ENCODE measurements at regions not wholly inside any gene's neighbourhood (a gene's known extent, or its start where the extent isn't known, plus 50 kb on each side); places are given as distances from the start of the nearest gene placed in this dataset.

DNA sequence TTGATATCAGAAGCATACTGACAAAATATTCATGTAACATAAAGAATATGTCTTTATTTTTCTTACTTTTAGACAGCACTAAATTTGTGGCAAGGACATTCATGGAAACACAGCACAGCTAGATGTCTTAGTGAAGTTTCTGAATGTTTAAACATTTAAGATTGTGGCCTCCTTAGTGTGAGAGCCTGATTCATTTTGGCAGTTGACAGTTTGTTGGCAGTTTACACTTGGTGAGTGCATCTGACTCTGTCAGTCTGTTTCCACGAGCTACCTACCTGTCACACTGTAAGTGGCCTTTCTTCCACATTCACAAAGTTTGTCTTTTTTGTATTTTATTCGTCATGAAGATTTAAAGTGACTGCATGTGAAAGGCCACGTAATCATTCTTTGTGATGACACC lies 436.8 kb downstream of the TUSC1 start:
- TF ChIP-seq EP300 (IDR thresholded peaks at IDR 0.05; ENCODE audit: low read depth) = no peak
- TF ChIP-seq, protein P1, sequence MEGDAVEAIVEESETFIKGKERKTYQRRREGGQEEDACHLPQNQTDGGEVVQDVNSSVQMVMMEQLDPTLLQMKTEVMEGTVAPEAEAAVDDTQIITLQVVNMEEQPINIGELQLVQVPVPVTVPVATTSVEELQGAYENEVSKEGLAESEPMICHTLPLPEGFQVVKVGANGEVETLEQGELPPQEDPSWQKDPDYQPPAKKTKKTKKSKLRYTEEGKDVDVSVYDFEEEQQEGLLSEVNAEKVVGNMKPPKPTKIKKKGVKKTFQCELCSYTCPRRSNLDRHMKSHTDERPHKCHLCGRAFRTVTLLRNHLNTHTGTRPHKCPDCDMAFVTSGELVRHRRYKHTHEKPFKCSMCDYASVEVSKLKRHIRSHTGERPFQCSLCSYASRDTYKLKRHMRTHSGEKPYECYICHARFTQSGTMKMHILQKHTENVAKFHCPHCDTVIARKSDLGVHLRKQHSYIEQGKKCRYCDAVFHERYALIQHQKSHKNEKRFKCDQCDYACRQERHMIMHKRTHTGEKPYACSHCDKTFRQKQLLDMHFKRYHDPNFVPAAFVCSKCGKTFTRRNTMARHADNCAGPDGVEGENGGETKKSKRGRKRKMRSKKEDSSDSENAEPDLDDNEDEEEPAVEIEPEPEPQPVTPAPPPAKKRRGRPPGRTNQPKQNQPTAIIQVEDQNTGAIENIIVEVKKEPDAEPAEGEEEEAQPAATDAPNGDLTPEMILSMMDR (IDR thresholded peaks at IDR 0.05) = no peak
- TF ChIP-seq POLR2A (IDR thresholded peaks at IDR 0.05) = no peak
- no peak for TF ChIP-seq POLR2AphosphoS5 (IDR thresholded peaks at IDR 0.05)
- in situ Hi-C loops (cut with MboI; ENCODE audit: low pct_ligation_motif_present in 1 of 4, low pct_unique_long_range_greater_than_20kb in 1 of 4, low sequenced_read_pairs in 3 of 4) = no loop called here
- WGBS, 2 donors (ENCODE audit: low coverage in 1 of 2) = 54 to 59% methylated on average over 3 of the region's 3 CpGs

DNA sequence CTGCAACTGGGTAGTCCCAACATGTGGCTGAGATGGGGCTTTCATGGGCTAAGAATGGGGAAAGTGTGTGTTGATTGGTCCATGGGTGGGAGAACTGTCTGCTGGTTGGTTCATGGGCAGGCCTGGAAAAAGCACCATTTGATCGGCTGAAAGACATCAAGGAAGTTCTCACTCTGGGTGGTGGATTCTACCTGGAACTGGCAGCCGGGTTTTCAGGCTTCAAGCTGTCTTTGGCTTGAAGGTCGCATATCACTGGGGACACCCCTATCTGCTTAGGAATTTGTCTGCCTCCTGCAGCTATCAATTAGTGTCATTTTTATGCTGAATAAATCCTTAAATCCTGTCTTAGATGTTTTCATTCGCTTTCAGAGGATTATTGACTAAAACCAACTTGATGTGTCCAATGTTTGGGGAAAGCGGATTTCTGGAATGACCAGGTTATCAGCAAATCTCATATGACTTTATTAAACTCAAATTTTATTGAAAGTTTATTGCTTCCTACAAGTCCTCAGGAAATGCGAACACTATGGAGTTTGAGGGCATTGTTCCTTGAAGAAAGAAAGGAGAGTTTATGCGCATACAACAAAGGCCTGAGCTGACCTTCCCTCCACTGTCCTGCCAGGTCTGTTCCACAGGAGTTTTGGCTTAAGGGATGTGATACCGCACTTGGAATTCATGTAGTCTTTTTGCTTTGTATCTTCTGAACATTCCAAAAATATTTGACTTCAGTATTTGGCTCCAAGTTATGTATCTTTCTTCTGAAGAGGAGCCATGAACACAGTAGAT lies 451.1 kb downstream of the TUSC1 start:
- 80 to 86% methylated on average over 7 to 8 of the region's 8 CpGs for WGBS, 2 donors (ENCODE audit: low coverage in 1 of 2)
- Histone ChIP-seq H3K4me1 (no peaks in the 10 kb centered on the region), H3K36me3 (no peaks in the 10 kb centered on the region), H3K9me3 (no peaks in the 10 kb centered on the region), H3K27me3 (no peaks in the 10 kb centered on the region), H3K27ac (no peak overlapping the region), H3K4me3 (no peak overlapping the region)
- TF ChIP-seq, protein P1 (IDR thresholded peaks at IDR 0.05) = no peak
- no peak for TF ChIP-seq POLR2A (IDR thresholded peaks at IDR 0.05)
- no peak for TF ChIP-seq POLR2AphosphoS5 (IDR thresholded peaks at IDR 0.05)
- no peak for TF ChIP-seq EP300 (IDR thresholded peaks at IDR 0.05; ENCODE audit: low read depth)
- in situ Hi-C loops (cut with MboI; ENCODE audit: low pct_ligation_motif_present in 1 of 4, low pct_unique_long_range_greater_than_20kb in 1 of 4, low sequenced_read_pairs in 3 of 4) (no loop called here), intact Hi-C loops (cut with DNase I; ENCODE audit: low total_unique reads) (no loop called here)
- DNase-seq = no peak

More for the DNA sequence above, 436.8 kb downstream of the TUSC1 start:
- no peak overlapping the region for H3K4me3 ChIP-seq
- no peaks in the 10 kb centered on the region for H3K4me1 ChIP-seq
- H3K36me3 ChIP-seq = no peaks in the 10 kb centered on the region
- H3K9me3 ChIP-seq = no peaks in the 10 kb centered on the region
- no peak for DNase-seq
- intact Hi-C loops (cut with DNase I; ENCODE audit: low total_unique reads) = no loop called here
- H3K27ac ChIP-seq = no peak overlapping the region
- H3K27me3 ChIP-seq = no peaks in the 10 kb centered on the region

DNA sequence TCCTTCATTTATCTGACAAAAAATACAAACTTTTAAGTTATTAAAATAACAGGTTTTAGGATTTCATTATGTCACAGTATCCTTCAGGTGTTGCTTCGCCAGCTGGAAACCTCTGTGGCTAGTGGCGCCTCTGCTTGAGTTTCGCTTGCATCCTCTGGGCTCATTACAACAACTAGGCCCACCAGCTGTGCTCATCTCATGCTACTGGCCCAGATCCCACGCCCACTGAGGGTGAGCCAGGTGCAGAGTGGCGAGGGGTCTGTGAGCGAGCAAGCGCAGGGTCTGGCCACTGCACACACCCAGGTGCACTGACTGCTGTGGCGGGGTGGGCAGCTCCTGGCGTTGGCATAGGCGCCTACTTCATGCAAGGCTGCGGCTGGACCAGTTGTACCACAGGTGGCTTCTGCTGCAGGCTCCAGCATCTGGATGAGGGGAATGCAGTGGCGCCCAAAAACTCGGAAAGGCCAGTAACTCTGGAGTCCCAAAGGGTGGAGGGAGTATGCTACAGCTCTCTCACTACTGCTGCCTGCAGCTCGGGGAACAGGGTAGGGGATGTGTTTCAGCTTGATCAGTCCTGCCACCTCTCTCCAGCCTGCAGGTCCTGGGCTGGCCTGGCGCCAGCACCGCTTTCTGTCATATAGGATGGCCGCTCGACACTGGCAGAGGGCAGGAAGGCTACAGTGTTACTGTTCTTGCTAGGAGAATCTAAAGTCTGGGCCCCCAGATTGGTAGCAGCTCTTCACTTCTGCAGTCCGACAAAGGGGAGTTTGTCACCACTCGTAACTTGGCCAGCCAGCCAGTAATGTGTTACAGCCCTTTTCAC lies 452.1 kb downstream of the TUSC1 start:
- 84 to 89% methylated on average over 3 to 16 of the region's 20 CpGs for WGBS, 2 donors (ENCODE audit: low coverage in 1 of 2)
- no peaks in the 10 kb centered on the region for H3K9me3 ChIP-seq
- H3K36me3 ChIP-seq = no peaks in the 10 kb centered on the region
- H3K27ac ChIP-seq = no peak overlapping the region
- no peak overlapping the region for H3K4me3 ChIP-seq
- intact Hi-C loops (cut with DNase I; ENCODE audit: low total_unique reads) = no loop called here
- DNase-seq = no peak
- in situ Hi-C loops (cut with MboI; ENCODE audit: low pct_ligation_motif_present in 1 of 4, low pct_unique_long_range_greater_than_20kb in 1 of 4, low sequenced_read_pairs in 3 of 4) = no loop called here
- H3K27me3 ChIP-seq = no peaks in the 10 kb centered on the region
- TF ChIP-seq, protein P1 (IDR thresholded peaks at IDR 0.05) = no peak
- TF ChIP-seq EP300 (IDR thresholded peaks at IDR 0.05; ENCODE audit: low read depth) = no peak
- no peak for TF ChIP-seq POLR2A (IDR thresholded peaks at IDR 0.05)
- no peak for TF ChIP-seq POLR2AphosphoS5 (IDR thresholded peaks at IDR 0.05)
- no peaks in the 10 kb centered on the region for H3K4me1 ChIP-seq

DNA sequence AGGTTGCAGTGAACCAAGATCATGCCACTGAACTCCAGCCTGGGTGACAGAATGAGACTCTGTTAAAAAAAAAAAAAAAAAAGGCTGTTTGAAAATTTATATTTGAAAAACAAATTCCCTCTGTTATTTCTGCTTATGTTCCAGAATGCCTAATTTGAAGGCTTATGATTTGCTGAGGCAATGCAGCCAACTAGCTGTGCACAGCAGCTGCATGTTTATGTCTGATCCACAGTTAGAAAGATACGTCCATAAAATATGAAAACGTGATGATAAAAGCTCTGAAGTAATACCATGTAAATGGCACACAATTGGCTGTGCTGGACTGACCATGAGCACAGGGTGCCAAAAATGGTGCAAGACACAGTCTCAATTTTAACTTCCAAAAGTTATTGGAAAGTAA lies 453.2 kb downstream of the TUSC1 start:
- in situ Hi-C loops (cut with MboI; ENCODE audit: low pct_ligation_motif_present in 1 of 4, low pct_unique_long_range_greater_than_20kb in 1 of 4, low sequenced_read_pairs in 3 of 4) (no loop called here), intact Hi-C loops (cut with DNase I; ENCODE audit: low total_unique reads) (no loop called here)
- Histone ChIP-seq H3K36me3 (no peaks in the 10 kb centered on the region), H3K4me1 (no peaks in the 10 kb centered on the region), H3K27ac (no peak overlapping the region), H3K27me3 (no peaks in the 10 kb centered on the region), H3K9me3 (no peaks in the 10 kb centered on the region), H3K4me3 (no peak overlapping the region)
- no peak for DNase-seq
- WGBS, 2 donors (ENCODE audit: low coverage in 1 of 2) = 64 to 88% methylated on average over 2 of the region's 2 CpGs
- TF ChIP-seq POLR2AphosphoS5 (IDR thresholded peaks at IDR 0.05) (no peak), POLR2A (IDR thresholded peaks at IDR 0.05) (no peak), EP300 (IDR thresholded peaks at IDR 0.05; ENCODE audit: low read depth) (no peak)
- TF ChIP-seq, protein P1 (IDR thresholded peaks at IDR 0.05) = no peak

Data from transverse colon (tissue), 4 donors.